ENCODE measurements at regions not wholly inside any gene's neighbourhood (a gene's known extent, or its start where the extent isn't known, plus 50 kb on each side); places are given as distances from the start of the nearest gene placed in this dataset.

DNA sequence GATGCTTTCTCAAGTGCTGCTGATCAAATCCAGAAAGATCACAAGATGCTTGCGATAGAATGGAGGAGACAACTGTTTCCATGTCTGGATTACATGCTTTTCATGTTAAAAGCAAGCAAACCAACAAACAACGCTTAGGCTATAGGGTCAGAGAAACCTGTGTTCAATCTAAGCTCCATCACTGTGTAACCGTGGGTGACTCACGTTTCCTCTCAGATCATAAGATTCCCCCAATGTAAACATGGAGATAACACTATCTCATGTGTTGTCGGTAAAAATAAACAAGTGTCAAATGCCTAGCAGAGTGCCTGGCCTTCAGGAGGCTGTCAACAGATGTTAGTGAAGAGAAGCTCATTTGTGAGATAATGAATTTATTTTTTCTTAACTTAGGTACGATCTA is 907.8 kb downstream of the NTRK3 start (continued):
- TF ChIP-seq, protein P1, sequence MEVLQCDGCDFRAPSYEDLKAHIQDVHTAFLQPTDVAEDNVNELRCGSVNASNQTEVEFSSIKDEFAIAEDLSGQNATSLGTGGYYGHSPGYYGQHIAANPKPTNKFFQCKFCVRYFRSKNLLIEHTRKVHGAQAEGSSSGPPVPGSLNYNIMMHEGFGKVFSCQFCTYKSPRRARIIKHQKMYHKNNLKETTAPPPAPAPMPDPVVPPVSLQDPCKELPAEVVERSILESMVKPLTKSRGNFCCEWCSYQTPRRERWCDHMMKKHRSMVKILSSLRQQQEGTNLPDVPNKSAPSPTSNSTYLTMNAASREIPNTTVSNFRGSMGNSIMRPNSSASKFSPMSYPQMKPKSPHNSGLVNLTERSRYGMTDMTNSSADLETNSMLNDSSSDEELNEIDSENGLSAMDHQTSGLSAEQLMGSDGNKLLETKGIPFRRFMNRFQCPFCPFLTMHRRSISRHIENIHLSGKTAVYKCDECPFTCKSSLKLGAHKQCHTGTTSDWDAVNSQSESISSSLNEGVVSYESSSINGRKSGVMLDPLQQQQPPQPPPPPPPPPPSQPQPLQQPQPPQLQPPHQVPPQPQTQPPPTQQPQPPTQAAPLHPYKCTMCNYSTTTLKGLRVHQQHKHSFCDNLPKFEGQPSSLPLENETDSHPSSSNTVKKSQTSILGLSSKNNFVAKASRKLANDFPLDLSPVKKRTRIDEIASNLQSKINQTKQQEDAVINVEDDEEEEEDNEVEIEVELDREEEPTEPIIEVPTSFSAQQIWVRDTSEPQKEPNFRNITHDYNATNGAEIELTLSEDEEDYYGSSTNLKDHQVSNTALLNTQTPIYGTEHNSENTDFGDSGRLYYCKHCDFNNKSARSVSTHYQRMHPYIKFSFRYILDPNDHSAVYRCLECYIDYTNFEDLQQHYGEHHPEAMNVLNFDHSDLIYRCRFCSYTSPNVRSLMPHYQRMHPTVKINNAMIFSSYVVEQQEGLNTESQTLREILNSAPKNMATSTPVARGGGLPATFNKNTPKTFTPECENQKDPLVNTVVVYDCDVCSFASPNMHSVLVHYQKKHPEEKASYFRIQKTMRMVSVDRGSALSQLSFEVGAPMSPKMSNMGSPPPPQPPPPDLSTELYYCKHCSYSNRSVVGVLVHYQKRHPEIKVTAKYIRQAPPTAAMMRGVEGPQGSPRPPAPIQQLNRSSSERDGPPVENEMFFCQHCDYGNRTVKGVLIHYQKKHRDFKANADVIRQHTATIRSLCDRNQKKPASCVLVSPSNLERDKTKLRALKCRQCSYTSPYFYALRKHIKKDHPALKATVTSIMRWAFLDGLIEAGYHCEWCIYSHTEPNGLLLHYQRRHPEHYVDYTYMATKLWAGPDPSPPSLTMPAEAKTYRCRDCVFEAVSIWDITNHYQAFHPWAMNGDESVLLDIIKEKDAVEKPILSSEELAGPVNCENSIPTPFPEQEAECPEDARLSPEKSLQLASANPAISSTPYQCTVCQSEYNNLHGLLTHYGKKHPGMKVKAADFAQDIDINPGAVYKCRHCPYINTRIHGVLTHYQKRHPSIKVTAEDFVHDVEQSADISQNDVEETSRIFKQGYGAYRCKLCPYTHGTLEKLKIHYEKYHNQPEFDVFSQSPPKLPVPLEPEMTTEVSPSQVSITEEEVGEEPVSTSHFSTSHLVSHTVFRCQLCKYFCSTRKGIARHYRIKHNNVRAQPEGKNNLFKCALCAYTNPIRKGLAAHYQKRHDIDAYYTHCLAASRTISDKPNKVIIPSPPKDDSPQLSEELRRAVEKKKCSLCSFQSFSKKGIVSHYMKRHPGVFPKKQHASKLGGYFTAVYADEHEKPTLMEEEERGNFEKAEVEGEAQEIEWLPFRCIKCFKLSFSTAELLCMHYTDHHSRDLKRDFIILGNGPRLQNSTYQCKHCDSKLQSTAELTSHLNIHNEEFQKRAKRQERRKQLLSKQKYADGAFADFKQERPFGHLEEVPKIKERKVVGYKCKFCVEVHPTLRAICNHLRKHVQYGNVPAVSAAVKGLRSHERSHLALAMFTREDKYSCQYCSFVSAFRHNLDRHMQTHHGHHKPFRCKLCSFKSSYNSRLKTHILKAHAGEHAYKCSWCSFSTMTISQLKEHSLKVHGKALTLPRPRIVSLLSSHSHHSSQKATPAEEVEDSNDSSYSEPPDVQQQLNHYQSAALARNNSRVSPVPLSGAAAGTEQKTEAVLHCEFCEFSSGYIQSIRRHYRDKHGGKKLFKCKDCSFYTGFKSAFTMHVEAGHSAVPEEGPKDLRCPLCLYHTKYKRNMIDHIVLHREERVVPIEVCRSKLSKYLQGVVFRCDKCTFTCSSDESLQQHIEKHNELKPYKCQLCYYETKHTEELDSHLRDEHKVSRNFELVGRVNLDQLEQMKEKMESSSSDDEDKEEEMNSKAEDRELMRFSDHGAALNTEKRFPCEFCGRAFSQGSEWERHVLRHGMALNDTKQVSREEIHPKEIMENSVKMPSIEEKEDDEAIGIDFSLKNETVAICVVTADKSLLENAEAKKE (CRISPR knock-in tag; IDR thresholded peaks at IDR 0.05): no peak
- TF ChIP-seq, protein P2, sequence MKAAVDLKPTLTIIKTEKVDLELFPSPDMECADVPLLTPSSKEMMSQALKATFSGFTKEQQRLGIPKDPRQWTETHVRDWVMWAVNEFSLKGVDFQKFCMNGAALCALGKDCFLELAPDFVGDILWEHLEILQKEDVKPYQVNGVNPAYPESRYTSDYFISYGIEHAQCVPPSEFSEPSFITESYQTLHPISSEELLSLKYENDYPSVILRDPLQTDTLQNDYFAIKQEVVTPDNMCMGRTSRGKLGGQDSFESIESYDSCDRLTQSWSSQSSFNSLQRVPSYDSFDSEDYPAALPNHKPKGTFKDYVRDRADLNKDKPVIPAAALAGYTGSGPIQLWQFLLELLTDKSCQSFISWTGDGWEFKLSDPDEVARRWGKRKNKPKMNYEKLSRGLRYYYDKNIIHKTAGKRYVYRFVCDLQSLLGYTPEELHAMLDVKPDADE (IDR thresholded peaks at IDR 0.05): no peak
- TF ChIP-seq JUNB (IDR thresholded peaks at IDR 0.05; ENCODE audit: unreplicated experiment): no peak

DNA sequence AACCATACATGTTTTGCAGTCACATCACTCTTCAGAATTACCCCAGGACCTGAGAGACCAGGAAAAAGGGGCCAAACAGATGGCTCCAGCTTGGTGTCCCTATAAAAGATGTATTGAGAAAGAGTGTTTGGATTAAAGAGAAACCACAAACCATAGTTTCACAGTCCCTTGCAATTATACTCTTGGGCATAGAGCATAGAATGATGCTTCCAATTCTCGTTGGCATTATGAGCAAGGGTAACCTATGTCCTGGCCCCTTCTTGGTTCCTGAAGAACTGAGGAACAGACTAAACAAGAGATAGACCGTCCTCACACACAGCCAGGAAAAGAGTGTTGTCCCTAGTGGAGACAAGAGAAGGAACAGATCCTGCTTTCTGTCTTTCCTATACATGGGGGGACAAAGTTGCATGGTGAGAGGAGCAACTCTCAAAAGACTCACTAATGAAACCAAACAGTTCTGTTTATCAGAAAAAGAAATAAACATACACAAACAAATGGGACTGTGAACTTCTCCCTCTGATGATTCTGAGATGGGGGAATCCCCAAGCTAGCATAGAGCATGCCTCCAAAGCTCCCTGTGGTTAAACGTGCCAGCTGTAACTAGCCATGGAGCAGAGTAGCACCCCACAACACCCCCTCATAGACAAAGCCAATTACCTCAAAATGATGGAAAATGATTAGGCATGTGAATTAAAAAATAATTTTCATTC is 908.6 kb downstream of the NTRK3 start:
- Histone ChIP-seq H3K27ac (ENCODE audit: low read depth) (no peak overlapping the region), H3K79me2 (replicated peaks; ENCODE audit: insufficient read depth) (no peaks in the 10 kb centered on the region), H2AFZ (no peak overlapping the region), H3K4me2 (no peak overlapping the region), H3K4me3 (no peak overlapping the region), H3F3A (replicated peaks; ENCODE audit: low read depth) (no peaks in the 10 kb centered on the region), H3K9me2 (ENCODE audit: insufficient read depth) (peaks cover 10% of the 10 kb centered on the region), H3K27me3 (ENCODE audit: insufficient read depth) (no peaks in the 10 kb centered on the region), H4K20me1 (replicated peaks; ENCODE audit: insufficient read depth) (no peaks in the 10 kb centered on the region), H3K4me1 (ENCODE audit: insufficient read depth) (no peaks in the 10 kb centered on the region), H3K36me3 (ENCODE audit: insufficient read depth) (no peaks in the 10 kb centered on the region)
- no peaks in the 10 kb centered on the region for H3K27me3 Mint-ChIP-seq (ENCODE audit: insufficient read depth, low read depth, poor library complexity)
- no peak overlapping the region for H3K4me3 Mint-ChIP-seq
- peaks cover 2% of the 10 kb centered on the region; the same call in 1 of the 3 replicates for H3K4me1 Mint-ChIP-seq
- ATAC-seq (no peak), DNase-seq (ENCODE audit: low spot score) (no peak)
- H3K36me3 Mint-ChIP-seq (ENCODE audit: low read depth): no peaks in the 10 kb centered on the region
- H3K9me3 Mint-ChIP-seq: no peaks in the 10 kb centered on the region
- H3K27ac Mint-ChIP-seq: no peak overlapping the region
- TF ChIP-seq JUNB (IDR thresholded peaks at IDR 0.05; ENCODE audit: unreplicated experiment): no peak
- no peak for TF ChIP-seq ZNF331 (CRISPR knock-in tag; IDR thresholded peaks at IDR 0.05; ENCODE audit: low read depth)
- TF ChIP-seq NANOG (IDR thresholded peaks at IDR 0.05; ENCODE audit: borderline replicate concordance): no peak
- no peak for TF ChIP-seq POLR2AphosphoS5 (IDR thresholded peaks at IDR 0.05; ENCODE audit: low read depth)
- TF ChIP-seq, protein P2 (IDR thresholded peaks at IDR 0.05): no peak
- TF ChIP-seq CREB1 (CRISPR knock-in tag; IDR thresholded peaks at IDR 0.05; ENCODE audit: low read depth): no peak
- no peak for TF ChIP-seq EZH2 (IDR thresholded peaks at IDR 0.05; ENCODE audit: low read depth, unreplicated experiment)
